Glomerular visceral epithelial cell (primary cell): ENCODE measurements at regions not wholly inside any gene's neighbourhood (a gene's known extent, or its start where the extent isn't known, plus 50 kb on each side); places are given as distances from the start of the nearest gene placed in this dataset.
"Not testable (repeated sequence)": the region's sequence is repeated elsewhere in the genome, so short reads cannot be mapped to it uniquely, and the experiment has no call there.

Experiments
- DNase-seq: peaks from one replicate; pipeline ENCODE4 v3.0.0-alpha.2; 2016; ENCODE audit errors: extremely low spot score

DNA sequence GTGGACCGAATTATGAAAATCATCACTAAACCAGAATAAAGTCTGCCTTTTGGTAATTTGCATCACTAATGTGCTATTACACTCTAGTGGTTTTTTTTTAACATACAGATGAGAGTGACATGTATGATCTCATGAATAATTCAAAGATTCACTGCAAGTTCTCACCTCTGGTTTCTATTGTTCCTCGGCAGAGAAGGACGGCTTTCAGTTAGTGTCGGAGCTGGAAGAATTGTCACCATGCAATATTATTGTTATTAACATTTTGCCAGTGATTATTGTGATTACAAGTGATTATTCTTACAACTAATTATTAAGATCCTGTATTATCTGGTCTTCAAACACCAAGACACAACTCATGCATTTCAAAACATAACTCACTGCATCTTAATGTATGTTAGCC lies 366.6 kb upstream of the RPS23 start:
- no peak for DNase-seq

DNA sequence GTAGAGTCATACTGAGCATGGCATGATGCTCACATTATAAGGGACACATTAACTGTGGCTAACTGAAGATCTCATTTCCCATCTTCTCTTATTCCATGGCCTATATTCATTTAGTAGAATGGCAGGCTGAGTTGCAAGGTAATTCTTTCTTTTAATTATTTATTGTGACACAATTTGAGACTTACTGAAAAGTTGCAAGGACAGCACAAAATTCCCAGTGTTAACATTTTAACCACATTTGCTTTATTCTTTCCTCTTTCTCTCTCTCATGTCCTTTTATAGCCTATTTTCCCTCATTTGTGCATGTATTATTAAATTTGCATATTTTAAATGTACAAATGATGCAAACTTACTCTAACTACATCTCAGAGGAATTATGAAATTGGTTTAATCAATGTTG lies 366.1 kb upstream of the RPS23 start:
- no peak for DNase-seq

DNA sequence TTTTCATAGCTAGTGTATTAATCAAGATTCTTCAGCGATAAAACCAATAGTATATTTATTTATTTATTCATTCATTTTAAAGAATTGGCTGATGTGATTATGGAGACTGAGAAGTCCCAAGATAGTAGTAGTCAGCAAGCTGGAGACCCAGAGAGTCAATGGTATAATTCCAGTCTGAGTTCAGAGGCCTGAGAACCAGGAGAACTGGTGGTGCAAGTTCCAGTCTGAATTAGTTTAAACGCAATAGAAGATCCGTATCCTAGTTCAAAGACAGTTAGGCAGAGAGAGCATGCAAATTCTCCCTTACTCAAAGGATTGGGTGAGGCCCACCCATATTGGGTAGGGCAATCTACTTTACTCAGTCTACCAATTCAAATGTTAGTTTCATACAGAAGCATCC lies 364.2 kb upstream of the RPS23 start:
- no peak for DNase-seq

DNA sequence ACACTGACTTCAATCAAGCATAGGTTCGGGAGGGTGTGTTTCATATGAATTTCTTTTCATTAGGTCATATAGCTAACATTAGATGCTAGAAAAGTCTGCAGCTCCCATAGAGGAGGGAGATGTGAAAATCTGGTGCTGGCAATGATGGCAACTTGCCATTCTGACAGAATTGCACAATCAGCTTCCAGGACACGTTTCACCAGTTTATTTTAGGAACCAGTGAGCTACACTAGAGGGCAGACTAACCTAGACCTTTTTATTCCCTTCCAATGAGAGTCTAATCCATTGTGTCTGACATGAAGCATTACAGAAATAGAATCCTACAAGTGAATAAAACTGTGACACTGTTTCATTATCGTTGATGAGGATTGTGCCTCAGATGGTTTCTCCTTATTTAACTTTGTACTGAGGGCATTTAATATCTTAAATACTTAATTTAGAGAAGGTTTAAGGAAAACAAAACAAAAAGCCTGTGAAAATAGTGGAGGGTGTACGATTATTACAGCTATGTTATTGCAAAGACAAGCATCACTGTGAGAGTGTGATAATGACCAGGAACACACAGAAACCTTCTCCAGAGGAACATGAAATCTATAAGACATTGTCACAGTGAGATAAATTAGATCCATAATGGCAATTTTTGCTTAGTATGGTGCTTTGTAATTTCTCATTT lies 363.3 kb upstream of the RPS23 start:
- DNase-seq, result peak; percentile 82

DNA sequence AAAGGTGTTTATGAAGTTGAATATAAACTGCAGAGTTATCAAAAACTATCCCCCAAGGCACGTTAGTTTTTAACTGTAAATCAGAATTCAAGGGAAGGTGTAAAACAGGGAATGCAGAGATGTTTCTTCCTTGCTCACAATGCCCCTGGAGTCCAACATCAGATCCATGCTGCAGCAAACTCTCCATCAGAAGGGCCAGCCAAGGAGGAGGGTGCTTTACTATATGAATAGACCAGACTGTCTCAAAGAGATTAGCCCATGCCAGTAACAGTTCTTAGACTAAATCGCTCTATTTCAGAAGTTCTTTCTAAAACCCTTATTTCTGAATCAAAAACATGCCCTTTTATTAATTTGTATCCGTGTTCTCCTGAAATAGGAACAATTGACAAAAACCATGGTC lies 362.8 kb upstream of the RPS23 start:
- DNase-seq, result no peak

DNA sequence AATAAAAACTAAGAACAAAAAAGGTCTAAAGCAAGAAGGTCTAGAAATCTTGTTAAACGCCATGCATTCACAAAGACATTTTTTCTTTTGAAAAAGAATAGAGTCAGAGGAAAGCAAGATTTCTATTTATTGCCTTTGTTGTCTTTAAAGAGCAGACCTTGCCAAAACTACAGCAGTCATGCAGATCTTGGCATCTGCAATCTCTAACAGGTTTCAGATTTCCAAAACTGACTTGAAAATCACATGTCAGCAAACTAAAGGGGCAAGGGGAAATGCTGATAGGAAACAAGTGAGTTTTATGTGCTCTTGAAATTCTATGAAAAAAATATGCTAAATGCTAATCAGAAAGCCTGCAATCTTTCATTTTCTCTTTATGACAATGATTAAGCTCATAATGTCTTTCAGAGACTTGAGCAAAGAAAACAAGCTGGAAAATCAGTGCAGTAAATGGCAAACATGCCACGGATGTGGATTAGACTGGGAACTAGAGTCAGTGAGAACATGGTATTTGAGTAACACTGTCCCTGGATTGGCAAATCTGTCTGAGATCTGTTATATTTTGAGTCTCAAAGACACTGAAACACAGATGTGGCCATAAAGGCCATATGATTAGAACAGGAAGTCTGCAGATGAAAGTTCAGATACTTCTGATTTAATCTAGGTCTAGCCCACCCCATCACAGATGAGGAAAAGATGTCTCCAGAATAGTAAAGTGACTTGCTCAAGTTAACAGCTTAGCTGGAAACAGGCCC lies 361.4 kb upstream of the RPS23 start:
- no peak for DNase-seq

DNA sequence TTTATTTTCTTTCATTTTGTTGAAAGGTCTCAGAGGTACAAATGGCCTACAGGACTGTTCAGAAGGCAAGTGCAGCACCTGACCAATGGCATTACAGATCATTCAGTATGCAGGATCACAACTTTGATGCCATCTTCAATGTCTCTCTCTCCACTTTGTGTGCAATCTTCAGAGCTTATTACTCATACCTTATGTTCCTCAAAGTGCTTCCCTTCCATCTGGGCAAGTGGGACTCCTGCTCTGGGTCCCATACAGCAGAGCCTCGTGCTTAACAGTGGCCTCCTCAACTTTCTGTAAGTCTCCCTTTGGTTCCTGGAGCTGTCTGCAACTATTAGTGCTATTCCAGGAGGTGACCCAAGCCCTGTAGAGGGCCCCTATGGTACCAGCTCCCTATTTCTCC lies 358.4 kb upstream of the RPS23 start:
- no peak for DNase-seq

DNA sequence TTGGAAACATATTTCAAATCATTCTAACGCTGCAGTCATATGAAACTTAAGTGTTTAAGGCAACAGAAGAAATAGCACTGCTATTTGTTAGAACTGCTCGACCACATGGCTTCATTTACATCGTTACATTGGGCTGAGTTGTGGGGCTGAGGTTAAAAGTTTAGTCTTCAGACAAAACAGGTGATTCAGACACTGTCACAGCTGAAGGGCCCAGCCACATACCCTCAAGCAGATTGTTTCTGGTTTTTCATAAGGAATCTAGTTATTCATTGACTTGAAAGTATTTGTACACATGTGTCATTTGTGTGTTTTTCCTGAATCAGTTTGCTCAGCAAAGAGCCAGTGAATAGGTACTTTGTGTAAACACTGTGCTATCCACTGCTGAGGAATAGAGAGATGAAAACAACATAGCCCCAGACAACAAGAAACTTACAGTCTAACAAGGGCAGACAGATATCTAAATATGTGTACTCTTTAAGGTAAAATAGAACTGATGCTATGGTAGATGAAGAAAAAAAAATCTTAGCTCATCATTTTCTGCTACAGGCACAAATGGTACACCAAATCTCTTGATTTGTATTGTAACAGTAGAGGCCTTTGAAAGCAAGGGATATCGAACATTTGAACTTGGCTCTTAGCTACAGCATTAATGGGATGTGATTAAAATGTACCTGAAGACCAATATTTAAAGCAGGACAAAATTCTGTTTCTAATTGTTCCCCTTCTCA lies 357.6 kb upstream of the RPS23 start:
- DNase-seq, result peak; percentile 92

DNA sequence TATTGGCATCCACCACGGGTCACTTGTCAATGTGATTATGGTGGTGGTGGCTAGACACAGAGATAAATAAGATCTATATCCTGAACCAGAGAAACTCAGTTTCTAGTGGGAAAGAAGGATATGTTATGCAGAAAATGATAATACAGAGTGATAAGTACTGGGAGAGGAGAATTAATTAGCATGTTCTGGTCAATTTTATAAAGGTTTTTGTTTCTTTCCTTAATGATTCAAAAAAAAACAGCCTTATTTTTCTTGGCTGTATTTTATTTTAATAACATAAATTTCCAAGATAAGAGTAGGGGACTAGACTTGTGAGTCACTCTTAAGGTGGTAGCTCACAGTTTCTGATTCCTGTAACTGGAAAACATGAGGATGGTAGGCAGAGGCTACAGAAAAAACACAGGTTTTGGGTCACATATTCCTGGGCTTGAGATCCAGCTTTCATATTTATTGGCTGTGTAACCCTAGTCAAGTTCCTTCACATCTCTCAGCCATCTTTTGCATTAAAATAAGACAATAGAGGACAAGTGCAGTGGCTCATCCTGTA lies 350.3 kb upstream of the RPS23 start:
- no peak for DNase-seq

DNA sequence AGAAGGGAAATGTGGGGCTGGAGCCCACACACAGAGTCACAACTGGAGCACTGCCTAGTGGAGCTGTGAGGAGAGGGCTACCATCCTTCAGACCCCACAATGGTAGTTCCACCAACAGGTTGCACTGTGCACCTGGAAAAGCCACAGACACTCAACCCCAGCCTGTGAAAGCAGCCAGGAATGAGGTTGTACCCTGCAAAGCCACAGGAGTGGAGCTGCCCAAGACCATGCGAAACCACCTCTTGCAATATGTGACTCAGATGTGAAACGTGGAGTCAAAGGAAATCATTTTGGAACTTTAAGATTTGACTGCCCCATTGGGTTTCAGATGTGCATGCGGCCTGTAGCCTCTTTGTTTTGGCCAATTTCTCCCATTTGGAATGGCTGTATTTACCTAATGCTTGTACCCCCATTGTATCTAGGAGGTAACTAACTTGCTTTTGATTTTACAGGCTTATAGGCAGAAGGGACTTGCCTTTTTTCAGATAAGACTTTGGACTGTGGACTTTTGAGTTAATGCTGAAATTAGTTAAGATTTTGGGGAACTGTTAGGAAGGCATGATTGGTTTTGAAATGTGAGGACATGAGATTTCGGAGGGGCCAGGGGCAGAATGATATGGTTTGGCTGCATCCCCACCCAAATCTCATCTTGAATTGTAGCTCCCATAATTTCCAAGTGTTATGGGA lies 348.9 kb upstream of the RPS23 start:
- DNase-seq, result not testable (repeated sequence)

DNA sequence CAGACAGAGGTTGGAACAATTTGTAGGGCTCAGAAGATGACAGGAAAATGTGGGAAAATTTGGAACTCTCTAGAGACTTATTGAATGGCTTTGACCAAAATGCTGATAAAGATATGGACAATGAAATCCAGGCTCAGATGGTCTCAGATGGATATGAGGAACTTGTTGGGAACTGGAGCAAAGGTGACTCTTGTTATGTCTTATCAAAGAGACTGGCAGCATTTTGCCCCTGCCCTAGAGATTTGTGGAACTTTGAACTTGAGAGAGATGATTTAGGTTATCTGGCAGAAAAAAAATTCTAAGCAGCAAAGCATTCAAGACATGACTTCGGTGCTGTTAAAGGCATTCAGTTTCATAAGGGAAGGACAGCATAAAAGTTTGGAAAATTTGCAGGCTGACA lies 347.9 kb upstream of the RPS23 start:
- not testable (repeated sequence) for DNase-seq

DNA sequence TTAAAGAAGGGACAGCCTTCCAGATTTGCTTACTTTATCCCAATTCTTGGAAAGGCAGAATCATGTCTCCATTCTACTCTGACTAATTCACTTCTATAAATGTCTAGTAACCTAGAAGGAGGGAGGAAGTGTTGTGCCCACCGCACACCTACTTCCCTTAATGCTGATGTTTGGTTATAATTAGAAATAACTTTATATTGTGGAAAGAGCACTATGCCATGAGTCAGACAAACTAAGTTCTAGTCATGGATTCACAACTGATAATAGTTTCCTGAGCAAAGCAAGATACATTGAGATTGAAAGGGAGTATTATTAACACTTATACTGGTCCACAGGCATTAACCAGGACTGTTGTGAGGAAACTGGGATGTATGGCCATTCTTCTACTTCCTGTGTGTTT lies 345.9 kb upstream of the RPS23 start:
- no peak for DNase-seq

DNA sequence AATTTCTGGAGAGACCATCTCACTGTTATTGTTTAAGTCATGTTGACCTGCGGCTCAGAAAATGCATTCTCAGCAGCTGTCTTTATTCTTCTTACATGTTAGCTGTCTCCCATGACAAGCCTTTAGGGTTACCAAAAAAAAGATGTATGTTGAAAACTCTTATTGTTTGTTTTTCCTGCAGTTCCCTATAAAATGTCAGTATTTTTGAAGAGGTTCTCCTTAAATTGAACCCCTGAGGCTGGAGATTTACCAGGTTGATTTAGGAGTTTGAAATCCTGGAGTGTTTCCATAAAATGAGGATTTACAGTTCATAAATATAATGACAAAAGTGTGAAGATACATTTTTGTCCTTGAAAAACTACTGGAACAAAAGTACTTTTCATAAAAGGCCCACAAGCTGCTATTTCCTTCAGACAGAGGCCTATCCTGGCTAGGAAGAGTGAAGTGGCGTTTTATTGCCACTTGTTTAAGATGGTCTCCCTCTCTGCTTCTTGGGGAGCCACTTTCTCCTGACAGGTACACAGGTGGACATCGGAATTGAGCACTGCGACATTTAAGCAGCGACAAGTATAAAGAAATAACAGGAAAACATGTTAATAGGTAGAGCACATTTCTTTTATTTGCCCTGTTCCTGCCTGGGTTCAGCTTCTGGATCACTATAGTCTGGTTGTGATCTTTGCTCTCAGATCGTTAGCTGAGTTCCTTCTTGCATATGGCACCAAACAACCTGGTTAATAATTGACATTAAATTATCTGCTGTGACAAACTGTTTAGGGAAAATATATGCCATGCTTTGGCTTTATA lies 344.8 kb upstream of the RPS23 start:
- no peak for DNase-seq

DNA sequence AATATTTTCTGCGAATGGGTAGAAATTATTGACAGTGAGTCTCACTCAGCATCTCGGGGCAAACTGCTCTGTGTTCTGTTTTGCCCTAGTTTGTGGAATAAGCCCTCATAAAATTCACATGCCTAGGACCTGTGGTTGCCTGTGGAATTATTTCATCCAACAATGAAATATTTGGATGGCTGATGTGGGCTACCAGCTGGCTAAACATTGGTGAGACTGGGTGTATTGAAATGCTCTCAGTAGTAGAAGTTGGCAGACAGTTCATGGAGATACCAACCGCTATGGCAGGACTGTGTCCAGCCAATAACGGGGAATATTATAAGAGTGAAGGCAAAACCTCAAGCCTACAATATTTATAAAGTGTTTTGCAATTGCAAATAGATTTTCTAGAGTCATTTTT lies 344.1 kb upstream of the RPS23 start:
- DNase-seq, result no peak

DNA sequence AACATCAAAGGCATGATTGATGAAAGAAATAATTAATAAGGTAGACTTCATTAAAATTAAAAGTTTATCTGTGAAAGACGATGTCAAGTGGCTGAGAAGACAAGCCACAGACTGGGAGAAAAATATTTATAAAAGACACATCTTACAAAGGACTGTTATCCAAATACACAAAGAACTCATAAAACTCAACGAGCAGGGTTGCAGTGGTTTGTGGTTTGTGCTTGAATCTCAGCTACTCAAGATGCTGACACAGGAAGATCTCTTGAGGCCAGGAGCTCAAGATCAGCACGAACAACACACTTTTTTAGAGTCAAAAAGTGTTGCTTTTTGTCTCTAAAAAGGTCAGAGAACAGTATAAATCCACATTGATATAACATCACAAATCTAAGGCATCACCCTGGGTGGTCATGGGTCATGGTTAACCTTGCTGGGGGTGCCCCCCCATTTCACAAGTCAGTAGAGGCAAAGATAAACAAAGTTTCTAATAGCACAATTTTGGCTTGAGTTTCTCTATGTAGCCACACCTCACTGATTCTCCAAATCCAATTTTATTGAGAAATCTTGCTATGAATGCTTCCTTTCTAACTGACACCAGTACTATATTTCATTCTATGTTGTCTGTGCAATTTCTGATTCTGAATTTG lies 342.9 kb upstream of the RPS23 start:
- peak; percentile 13 for DNase-seq

DNA sequence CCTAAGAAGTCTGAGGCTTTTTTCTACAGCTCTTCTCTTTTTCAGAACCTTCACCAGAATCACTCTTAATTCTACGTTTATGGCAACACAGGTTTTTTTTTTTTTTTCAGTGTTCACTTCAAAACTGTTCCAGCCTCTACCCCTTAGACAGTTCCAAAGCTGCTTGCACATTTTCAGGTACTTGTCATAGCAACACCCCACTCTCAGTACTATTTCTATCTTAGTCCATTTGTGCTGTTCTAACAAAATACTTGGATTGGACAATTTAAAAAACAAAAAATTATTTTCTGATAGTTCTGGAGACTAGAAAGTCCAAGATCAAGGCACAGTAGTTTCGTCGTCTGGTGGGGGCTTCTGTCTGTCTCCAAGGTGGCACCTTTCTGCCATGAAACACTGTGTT lies 340.9 kb upstream of the RPS23 start:
- DNase-seq, result no peak

DNA sequence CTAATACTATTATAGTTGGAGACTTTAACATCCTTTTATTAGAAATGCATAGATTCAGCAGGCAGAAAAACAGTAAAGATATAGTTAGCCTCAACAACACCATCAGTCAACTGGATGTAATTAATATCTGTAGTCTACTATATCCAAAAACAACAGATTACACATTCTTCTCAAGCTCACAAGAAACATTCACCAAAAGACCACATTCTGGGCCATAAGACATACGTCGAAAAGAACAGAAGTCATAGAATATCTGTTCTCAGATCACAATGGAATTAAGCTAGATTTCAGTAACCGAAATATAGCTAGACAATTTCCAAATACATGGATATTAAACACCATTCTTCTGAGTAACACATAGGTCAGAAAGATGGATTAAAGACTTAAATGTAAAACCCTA lies 336.6 kb upstream of the RPS23 start:
- no peak for DNase-seq

DNA sequence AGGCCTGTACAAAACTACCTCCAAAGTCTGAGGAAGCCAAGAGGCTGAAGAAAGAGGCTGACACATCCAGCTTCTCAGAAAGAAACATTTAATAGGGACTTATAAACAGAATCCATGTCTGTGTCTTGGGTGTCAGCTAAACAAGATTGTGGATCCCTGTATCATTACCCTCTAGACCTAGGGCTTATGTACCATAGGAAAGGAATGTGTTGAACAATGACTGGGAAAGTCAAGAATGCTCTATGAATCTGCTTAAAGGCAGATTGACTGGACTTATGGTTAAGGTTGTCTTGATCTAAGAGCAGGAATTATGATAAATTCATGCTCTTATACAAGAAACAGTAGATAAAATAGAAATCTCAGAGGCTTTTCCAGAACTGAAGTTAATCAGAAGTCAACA lies 335.7 kb upstream of the RPS23 start:
- DNase-seq, result no peak

DNA sequence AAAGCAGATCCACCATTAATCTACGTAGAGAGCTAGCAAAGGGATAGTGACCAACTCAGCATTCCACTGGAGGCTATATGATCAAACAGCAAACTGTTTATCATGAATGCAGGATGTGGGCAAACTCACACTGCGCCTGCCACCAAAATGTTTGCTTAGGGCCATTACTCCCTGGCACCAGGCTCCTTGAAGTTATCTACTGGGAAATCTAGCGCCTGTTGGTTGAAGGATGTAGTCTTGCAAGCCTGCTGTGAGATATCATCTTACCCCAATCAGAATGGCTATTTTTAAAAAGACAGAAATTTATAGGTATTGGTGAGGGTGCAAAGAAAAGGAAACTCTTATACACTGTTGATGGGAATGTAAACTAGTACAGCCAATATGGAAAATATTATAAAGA lies 332.5 kb upstream of the RPS23 start:
- DNase-seq, result no peak

DNA sequence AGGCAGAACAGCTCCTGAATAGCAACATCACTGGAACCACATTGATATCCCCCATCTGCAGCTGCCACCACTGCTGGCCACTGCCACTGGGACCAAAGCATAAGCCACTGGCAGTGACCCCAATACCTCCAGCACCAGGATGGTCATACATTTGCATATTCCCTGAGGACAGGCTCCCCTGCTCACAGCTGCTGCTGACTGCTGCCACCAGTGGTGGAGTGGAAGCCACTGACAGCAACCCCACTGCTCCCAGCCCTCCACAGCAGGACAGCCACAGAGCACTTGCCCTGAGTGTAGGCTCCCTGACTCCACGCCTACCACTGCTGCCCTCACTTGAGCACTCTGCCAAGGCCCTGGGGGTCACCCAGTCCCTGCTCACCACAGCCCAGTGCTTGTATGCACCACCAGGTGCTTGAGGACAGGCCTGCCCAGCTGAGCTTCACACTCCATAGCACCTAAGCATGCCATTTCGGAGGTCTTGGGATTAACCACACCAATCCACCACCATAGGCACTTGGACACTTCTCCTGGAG lies 327.4 kb upstream of the RPS23 start:
- no peak for DNase-seq
